Stimulated activated naive CD8-positive, alpha-beta T cell treated with anti-CD3 and anti-CD28 coated beads, Interleukin-15, amount 100 ng/mL, for 72 hours (primary cell): ENCODE measurements at regions not wholly inside any gene's neighbourhood (a gene's known extent, or its start where the extent isn't known, plus 50 kb on each side); places are given as distances from the start of the nearest gene placed in this dataset.

Experiments
- ATAC-seq: fragments of 150-1000 bp; cut with Tn5 transposase; 2 replicates; pipeline ENCODE4 v1.10.0; 2021; ENCODE audit warnings: mild to moderate bottlenecking, moderate library complexity
- DNase-seq, 2 donors: peaks; one replicate each; pipeline ENCODE4 v3.0.0; 2021 to 2022
- H3K27ac Mint-ChIP-seq, 2 donors: one replicate each; pipeline ENCODE4 v1.8.0; 2022; ENCODE audit warnings: mild to moderate bottlenecking in 2 of 2, mixed read lengths in 2 of 2, moderate library complexity in 2 of 2
- H3K27me3 Mint-ChIP-seq: one replicate; pipeline ENCODE4 v1.8.0; 2022; ENCODE audit warnings: mixed read lengths
- H3K4me1 Mint-ChIP-seq: one replicate; pipeline ENCODE4 v1.8.0; 2022; ENCODE audit warnings: mild to moderate bottlenecking, mixed read lengths
- H3K4me3 Mint-ChIP-seq, 2 donors: one replicate each; pipeline ENCODE4 v1.8.0; 2022; ENCODE audit warnings: mild to moderate bottlenecking in 2 of 2, mixed read lengths in 2 of 2, moderate library complexity in 1 of 2
- H3K9me3 Mint-ChIP-seq, 2 donors: one replicate each; pipeline ENCODE4 v1.8.0; 2022; ENCODE audit warnings: mixed read lengths in 2 of 2

DNA sequence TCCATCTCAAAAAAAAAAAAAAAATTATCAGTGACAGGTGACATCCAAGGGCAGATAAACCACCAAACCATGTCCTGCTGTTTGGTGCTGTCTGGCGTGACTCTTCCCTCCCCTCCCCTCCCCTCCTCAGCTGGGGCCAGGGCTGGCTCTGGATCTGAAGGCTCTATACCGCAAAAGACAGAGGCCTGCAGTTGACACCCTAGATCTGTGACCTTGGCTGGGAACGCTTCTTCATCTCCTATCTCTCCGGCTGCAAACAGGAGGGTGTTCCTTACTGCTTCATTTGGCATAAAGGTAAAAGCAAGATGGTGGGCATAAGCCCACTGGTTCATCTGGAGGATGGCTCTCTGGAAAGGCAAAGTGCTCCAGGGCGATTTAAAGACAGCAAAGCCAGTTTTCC, 126.8 kb upstream of the PRMT8 start:
- H3K27ac Mint-ChIP-seq = no peak overlapping the region
- ATAC-seq = no peak
- no peaks in the 10 kb centered on the region for H3K4me1 Mint-ChIP-seq
- no peak for DNase-seq
- peaks cover 29% of the 10 kb centered on the region for H3K27me3 Mint-ChIP-seq
- H3K4me3 Mint-ChIP-seq = no peak overlapping the region
- H3K9me3 Mint-ChIP-seq = no peaks in the 10 kb centered on the region

DNA sequence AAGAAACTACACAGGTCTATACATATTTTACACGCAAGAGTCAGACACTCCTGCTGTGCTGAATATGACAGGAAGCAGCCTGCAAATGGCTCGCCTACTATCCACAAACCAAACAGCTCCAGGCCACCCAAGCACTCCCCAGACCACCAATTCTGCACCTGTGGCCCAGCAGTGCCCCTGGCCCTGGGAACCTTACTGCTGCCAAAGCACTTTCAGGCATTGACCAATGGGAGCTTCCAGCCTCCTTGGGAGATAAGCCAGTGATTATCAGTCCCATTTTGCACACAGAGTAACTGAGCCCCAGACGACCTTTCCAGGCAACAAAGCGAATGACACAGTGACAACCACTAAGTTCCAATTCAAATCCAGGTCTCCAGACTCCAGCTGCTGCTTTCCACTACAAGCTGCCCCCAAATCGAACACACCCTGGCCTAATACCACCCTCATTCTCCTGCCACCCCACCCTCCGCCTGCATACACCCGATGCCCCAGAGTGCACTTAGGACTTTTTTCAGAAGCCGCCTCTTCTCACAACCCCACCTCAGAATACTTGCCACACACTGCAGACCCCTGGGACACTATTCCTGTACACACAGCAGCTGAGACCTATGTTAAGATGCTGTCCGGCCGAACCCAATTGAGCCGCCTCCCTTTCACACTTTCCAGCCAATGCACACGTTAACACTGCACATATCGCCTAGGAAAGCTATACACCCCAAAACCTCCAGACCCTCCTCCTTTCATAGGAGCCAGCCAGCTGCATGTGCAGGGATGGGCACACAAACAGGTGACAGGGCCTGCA, 126.1 kb upstream of the PRMT8 start:
- Mint-ChIP-seq H3K9me3 (no peaks in the 10 kb centered on the region), H3K27me3 (peaks cover 26% of the 10 kb centered on the region), H3K4me3 (no peak overlapping the region), H3K4me1 (no peaks in the 10 kb centered on the region), H3K27ac (no peak overlapping the region)
- no peak for ATAC-seq
- DNase-seq = no peak

DNA sequence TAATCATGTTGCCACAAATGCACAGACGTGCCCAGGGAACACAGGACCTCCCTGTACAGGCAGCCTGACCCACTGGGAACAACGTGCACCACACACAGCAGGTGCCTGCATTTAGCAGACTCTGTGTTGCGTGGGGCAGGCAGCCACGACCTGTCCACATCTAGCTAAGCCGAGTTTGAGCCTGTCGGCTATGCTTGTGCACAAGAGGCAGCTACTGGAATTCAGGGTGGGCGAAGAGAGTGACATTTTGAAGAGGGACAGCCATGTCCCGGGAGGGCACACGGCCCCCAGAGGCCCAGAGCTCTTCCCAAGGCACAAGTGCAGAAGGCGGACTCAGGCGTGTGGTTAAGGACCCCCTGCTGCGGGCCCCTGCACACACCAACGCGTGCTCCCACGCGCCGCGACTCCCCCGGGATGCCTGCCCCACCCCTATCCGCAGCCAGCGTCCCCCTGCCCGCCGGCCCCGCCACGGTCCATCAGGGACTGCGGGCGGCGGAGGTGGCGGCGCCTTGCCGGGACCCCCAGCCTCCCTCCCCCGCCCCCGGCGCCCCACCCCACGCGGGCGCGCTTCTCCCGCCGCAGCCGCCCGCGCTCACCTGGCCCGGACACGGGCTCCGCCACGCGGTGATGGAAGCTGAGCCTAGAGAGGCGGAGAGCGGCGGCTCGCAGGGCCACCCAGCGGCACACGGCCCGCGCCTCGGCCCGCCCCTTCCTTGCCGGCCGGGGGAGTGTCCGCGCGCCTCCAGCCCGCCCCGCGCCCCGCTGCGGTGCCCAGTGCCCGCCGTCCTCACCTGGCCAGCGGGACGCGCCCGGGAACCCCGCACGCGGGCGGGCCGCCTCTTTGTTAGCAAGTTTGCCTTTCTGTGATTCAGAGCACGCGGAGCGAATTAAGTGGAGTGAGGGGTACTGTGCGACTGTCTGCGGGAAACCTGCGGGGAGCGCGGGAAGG, 125.3 kb upstream of the PRMT8 start:
- Mint-ChIP-seq H3K27ac (no peak overlapping the region), H3K4me3 (peak overlapping the region; percentile 12 to 25)

DNA sequence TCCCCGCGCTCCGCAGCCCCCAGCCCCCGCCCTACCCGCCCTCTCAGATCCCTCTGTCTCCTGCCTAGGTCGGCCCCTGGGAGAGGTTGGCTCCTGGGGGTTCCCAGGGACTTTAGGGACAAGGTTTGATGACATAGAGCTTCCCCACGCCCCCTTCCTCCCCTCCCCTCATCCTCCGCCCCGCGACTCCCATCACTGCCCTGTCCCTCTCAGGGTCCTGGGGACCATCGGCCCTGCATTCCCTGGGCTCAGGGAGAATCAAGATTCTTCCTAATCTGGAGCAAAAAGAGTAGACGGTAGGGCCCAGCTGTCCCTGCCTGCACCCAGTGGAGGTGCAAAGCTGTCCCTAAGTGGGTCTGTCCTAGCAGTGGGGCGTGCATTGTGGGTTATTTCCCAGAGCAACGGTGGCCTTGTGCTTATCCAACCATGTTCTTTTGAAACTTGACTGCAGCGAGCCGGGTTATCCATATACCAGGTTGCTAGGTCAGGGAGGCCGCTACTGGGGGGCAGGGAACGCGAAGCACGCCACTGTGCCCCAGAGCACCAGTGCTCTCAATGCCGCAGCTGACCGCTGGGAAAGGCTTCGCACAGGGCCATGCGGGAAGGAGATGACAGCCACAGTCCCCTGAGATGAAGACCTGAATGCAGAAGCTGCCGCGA, 124.4 kb upstream of the PRMT8 start:
- H3K9me3 Mint-ChIP-seq = no peaks in the 10 kb centered on the region
- DNase-seq = no peak
- no peak for ATAC-seq
- peaks cover 26% of the 10 kb centered on the region for H3K27me3 Mint-ChIP-seq
- no peak overlapping the region for H3K27ac Mint-ChIP-seq
- H3K4me3 Mint-ChIP-seq = peak overlapping the region in 1 of 2 donors; percentile 22
- H3K4me1 Mint-ChIP-seq = no peaks in the 10 kb centered on the region

More for the DNA sequence above, 125.3 kb upstream of the PRMT8 start:
- ATAC-seq = peak; percentile 36
- Mint-ChIP-seq H3K27me3 (peaks cover 26% of the 10 kb centered on the region), H3K4me1 (no peaks in the 10 kb centered on the region), H3K9me3 (no peaks in the 10 kb centered on the region)
- DNase-seq = no peak

DNA sequence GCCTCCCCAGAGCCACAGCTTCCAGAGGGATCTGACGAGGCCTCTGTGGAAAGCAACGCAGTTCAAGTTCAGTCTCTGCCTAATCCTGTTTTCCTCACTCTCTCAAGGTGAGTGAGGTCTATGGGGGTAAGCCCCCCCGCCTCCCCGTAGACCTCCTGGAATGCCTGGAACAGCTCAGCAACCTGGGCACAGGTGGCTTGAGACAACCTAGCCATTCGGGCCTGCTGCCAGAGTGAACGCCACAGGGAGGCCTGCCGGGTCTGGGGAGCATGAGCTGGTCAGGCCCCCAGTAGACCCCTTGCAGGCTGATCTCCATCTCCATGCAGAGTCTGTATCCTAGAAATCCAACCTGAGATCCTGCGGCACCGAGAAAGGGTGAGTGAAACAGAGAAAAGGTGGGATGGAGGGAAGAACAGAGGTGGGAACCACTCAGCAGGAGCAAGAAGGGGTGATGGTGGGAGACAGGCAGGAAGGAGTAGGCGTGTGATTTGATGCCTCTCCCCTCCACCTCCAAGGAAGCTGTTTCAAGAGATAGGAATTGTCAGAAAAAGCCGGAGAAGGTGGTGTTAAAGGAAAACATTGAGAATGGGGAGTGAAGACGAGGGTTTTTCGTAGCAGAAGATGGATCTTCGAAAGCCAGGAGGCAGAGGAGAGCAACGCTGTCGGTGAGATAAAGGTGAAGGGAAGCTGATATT, 123.1 kb upstream of the PRMT8 start:
- no peak for DNase-seq
- H3K4me3 Mint-ChIP-seq = no peak overlapping the region
- ATAC-seq = no peak
- no peaks in the 10 kb centered on the region for H3K9me3 Mint-ChIP-seq
- no peak overlapping the region for H3K27ac Mint-ChIP-seq
- H3K4me1 Mint-ChIP-seq = no peaks in the 10 kb centered on the region
- peaks cover 31% of the 10 kb centered on the region for H3K27me3 Mint-ChIP-seq

DNA sequence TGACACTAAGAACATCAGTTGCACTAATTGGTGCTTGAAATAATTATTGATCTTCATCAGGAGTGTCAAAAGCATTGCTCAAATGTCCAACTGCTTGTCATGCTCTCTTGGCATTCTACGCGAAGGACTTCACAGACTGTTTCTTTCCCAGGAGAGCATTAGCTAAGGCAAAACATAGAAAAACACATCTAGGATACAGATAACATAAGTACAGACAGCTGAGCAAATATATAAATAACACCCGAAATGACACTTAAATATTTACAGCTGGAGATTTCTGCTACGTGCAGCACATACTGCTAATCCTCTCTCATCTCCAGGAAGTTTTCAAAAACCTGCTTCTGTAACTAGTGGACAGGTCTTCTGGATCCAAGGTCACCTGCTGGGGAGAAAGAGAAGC, 120.0 kb upstream of the PRMT8 start:
- no peak overlapping the region for H3K4me3 Mint-ChIP-seq
- H3K27ac Mint-ChIP-seq = no peak overlapping the region
- H3K9me3 Mint-ChIP-seq = no peaks in the 10 kb centered on the region
- no peak for DNase-seq
- no peak for ATAC-seq
- H3K4me1 Mint-ChIP-seq = no peaks in the 10 kb centered on the region
- peaks cover 5% of the 10 kb centered on the region for H3K27me3 Mint-ChIP-seq

DNA sequence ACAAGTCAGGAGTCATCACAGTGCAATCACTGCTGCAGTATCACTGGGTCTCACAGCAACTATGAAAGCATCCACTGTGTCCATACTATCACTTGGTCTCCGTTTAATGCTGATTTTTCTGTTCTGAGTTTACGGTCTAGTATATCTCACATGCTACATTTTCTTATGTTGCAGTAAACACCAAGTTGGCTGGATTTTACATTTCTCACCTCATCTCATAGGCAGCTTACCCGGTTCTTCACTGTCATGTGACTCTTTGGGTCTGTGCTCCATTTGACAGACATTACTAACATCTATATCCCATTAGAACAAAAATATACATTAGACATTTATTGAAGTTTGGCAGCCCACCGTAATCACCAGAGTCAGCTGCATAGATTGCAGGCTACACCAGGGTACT, 115.7 kb upstream of the PRMT8 start:
- Mint-ChIP-seq H3K4me1 (no peaks in the 10 kb centered on the region), H3K9me3 (no peaks in the 10 kb centered on the region), H3K27ac (no peak overlapping the region), H3K27me3 (peaks cover 14% of the 10 kb centered on the region), H3K4me3 (no peak overlapping the region)
- DNase-seq (no peak), ATAC-seq (no peak)

DNA sequence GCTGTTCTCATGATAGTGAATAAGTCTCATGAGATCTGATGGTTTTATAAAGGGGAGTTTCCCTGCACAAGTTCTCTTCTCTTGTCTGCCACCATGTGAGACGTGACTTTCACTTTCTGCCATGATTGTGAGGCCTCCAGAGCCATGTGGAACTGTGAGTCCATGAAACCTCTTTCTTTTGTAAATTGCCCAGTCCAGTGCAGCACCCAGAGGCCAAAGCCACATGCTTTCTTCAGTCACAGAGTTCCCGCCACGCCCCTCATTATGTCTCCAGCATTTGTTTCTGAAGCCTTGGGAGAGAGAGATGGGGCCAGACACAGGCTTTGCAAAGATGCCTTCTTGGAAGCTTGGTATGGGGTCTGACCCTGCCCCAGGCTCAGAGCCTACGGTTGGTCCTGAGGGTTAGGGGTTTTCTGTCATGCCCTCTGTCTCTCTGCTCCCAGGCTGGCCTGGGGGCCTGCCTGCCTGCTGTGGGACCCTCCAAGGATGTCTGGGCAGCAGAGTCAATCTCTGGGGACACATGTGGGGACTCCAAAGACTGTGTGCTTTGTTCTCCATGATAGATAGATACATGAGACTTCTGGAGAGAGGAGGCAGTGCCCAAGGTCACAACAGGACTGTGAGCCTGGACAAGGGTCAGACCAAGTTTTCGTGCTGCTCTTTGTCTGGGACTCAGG, 114.1 kb upstream of the PRMT8 start:
- ATAC-seq (no peak), DNase-seq (no peak)
- no peaks in the 10 kb centered on the region for H3K4me1 Mint-ChIP-seq
- peaks cover 24% of the 10 kb centered on the region for H3K27me3 Mint-ChIP-seq
- no peaks in the 10 kb centered on the region for H3K9me3 Mint-ChIP-seq
- H3K4me3 Mint-ChIP-seq = no peak overlapping the region
- H3K27ac Mint-ChIP-seq = no peak overlapping the region

DNA sequence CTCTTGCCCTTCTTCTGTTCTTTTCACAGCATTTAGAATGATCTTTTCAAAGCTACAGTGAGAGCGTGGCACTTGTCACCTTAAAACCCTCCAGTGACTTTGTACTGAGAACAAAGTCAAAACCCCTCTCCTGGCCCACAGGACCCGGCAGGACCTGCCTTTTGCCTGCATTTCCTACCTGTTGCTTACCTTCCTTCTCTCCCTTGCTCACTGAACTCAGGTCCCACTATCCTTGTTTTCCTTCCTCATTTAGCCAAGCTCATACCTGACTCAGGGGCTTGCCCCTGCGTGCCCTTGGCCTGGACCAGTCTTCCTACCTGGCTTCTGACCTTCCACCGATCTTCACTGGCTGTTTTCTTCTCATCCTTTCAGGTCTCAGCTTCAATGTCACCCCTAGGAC, 112.3 kb upstream of the PRMT8 start:
- no peaks in the 10 kb centered on the region for H3K9me3 Mint-ChIP-seq
- ATAC-seq (no peak), DNase-seq (no peak)
- H3K27ac Mint-ChIP-seq = no peak overlapping the region
- H3K4me3 Mint-ChIP-seq = no peak overlapping the region
- no peaks in the 10 kb centered on the region for H3K4me1 Mint-ChIP-seq
- peaks cover 27% of the 10 kb centered on the region for H3K27me3 Mint-ChIP-seq

DNA sequence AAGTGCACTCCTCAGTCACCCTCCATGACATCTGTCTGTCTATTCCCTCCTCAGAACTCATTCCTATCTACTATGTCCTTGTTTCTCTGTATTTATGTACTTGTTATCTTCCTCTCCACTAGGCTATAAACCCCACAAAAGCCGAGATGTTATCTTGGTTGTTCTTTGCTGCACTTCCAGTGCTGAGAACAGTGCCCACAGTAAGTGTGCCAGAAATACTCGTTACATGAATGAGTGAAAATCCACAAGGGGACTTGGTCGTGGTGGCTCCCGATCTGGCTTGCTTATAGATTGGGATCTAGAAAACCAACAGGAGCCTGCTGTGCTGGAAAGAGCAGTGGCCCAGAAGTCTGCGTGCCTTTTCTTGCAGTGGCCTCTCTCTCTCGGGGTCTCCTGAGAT, 111.9 kb upstream of the PRMT8 start:
- no peaks in the 10 kb centered on the region for H3K9me3 Mint-ChIP-seq
- no peak overlapping the region for H3K27ac Mint-ChIP-seq
- peaks cover 31% of the 10 kb centered on the region for H3K27me3 Mint-ChIP-seq
- H3K4me3 Mint-ChIP-seq = no peak overlapping the region
- H3K4me1 Mint-ChIP-seq = no peaks in the 10 kb centered on the region
- no peak for ATAC-seq
- DNase-seq = no peak

DNA sequence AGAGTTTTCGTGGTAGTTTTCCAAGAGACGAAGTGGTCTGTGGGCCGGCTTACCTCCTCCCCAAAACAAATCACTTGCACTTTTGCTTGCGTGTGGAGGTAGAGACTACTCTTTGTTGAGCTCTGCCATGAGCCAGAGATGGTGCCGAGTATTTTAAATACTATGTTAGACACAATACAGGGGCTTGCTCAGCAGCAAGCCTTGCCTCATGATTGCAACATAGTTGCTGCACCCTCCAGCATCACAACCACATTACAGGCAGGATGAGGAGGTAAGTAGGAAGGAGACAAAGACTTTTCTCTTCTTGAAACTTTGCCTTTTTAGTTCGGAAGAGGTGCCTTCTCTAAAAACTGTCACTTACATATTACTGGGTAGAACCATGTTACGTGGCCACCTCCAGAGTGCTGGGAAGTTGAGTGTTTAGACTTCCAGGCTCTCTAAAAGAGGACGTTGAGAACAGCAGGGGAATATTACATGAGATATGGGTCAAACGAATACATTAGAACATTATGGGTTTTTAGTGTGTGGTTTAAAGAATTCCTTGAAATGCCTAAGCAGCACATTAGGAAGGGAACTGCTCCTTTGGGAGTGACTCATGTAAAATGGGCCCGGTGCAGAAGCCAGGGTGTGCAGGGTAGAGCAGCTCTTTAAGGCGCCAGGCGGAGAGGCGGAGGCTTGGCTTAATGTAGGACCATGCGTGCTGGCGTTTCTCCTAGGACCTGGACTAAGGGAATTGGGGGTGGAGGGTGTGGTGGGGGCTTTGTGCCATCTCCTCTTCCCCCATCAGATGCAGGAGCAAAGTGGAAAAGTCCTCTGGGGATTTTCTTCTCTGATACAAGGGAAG, 110.6 kb upstream of the PRMT8 start:
- H3K4me3 Mint-ChIP-seq = no peak overlapping the region
- H3K27me3 Mint-ChIP-seq = peaks cover 31% of the 10 kb centered on the region
- H3K4me1 Mint-ChIP-seq = no peaks in the 10 kb centered on the region
- no peak for DNase-seq
- no peak for ATAC-seq
- no peaks in the 10 kb centered on the region for H3K9me3 Mint-ChIP-seq
- no peak overlapping the region for H3K27ac Mint-ChIP-seq

DNA sequence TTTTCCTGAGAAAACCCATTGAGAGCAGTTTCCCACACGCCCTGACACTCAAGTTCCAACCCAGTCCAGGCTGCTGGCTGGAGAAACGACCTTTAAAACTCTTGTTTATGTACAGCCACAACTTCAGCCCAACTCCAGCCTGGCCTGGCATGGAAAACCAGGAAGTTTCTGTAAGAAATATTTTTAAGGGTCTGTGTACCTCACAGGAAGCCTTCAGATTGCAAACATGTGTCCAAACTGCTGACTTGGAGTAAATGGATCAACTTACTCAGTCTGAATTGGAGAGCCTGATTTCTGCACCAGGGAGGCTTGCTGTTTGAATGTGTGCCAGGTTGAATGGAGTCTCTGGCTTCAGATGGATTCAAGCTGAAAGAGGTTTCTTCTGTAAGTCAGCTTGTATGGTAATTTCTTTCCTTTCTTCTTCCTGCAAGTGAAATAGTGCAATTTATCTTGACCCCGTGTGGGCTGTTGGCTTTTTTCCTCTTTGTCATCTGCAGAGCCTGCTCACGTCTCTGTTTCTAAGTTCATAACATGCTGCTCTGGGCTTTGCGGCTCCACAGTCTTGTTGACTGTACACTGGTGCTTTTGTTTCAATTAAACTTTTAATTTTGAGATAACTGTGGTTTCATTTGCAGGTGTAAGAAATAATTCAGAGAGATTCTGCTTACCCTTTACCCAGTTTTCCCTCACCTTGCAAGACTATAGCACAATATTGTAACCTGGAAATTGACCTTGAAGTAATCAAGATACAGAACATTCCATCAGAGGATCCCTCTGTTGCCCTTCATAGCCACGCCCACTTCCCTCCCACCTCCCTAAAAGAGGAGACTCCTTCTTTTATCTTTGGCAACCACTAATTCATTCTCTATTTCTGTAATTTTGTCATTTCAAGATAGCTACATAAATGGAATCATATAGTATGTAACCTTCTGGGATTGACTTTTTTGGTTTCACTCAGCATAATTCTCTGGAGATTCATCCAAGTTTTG, 109.7 kb upstream of the PRMT8 start:
- Mint-ChIP-seq H3K9me3 (no peaks in the 10 kb centered on the region), H3K27me3 (peaks cover 37% of the 10 kb centered on the region), H3K4me1 (no peaks in the 10 kb centered on the region), H3K27ac (no peak overlapping the region), H3K4me3 (no peak overlapping the region)
- no peak for DNase-seq
- ATAC-seq = no peak

DNA sequence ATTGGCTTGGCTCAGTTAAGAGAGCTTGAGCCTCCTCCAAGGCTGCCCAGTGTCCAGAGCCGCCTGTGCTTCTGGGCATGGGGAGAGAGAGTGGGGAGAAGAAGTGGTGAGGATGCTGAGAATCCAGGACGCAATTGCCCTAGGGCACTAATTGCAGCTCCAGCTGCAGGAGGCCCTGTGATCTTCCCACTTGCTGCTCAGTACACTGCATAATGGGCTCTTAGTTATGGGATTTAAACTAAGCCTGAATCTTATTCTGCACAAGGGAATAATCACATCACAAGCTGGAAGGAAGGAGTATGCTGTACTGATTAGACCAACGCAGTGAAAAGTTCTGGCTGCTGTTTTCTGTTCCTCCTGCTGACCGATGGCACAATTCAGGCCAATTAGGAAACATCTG, 101.0 kb upstream of the PRMT8 start:
- Mint-ChIP-seq H3K4me3 (no peak overlapping the region), H3K27ac (no peak overlapping the region), H3K9me3 (no peaks in the 10 kb centered on the region), H3K27me3 (peaks cover 32% of the 10 kb centered on the region), H3K4me1 (no peaks in the 10 kb centered on the region)
- DNase-seq (no peak), ATAC-seq (no peak)
